Kidney tubule cell (primary cell): ENCODE measurements at regions not wholly inside any gene's neighbourhood (a gene's known extent, or its start where the extent isn't known, plus 50 kb on each side); places are given as distances from the start of the nearest gene placed in this dataset.

Experiments used
- DNase-seq: peaks from one replicate; pipeline ENCODE4 v3.0.0-alpha.2; 2018; ENCODE audit warnings: low spot score

GRCh38 chr5:18043344-18043743, 409.1 kb downstream of the TAF11L14 start:
- DNase-seq, result no peak

DNA sequence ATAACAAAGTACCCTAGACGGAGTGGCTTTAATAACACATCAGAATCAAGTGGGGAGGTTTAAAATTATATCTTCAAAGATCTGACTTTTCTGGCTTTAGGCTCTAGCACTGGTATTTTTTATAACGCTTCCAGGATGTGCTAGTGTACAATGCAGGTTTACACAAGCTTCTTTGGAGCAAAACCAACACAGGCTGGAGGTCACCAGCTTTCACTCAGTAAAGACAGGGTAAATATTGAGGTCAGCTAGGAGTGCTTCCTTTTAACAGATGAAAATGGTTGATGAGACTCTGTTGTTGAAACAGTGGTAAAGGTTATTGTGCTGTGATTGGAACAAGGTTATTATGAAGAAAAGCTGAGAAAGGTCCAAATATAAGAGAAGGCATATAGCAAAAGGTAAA, 414.2 kb downstream of the TAF11L14 start:
- DNase-seq, result no peak

DNA sequence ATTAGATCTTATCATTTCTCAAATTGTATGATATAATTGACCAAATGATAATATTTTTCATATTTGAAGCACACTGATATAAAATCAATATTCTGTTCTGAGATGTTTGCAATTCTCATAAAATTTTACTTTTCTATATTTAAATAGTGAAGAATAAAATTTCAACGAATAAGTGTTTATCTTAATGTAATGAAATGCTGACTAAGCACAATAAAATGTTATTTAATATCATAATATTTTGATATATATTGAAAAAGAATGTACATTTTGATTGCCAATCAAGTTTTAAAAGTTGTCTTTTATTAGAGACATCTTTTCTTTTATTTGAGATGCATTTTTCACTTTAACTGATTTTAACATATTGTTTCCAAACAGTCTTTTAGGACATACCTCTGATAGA, 416.1 kb downstream of the TAF11L14 start:
- DNase-seq, result no peak

GRCh38 chr5:18050776-18051175, 416.5 kb downstream of the TAF11L14 start:
- no peak for DNase-seq

- DNase-seq, result no peak
These were observed 417.7 kb downstream of the TAF11L14 start for GRCh38 chr5:18051953-18052352.

DNA sequence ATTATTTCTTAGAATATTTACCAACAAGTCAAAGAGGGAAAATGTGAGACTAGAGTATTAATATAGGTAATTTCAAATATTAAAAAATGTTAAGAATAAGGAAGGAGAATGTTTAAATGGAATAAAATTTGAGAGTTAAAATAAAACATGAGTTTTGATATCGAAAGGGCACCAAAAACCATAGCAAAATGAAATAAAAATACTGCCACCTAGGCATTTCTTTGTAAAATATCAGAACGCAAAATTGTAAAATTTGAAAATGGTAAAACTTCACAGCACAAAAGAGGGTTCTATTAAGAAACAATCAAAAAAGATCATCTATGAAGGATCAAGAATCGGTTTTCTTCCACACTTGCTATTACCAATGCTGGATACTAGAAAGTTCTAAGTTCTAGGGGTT, 418.3 kb downstream of the TAF11L14 start:
- DNase-seq, result no peak

DNA sequence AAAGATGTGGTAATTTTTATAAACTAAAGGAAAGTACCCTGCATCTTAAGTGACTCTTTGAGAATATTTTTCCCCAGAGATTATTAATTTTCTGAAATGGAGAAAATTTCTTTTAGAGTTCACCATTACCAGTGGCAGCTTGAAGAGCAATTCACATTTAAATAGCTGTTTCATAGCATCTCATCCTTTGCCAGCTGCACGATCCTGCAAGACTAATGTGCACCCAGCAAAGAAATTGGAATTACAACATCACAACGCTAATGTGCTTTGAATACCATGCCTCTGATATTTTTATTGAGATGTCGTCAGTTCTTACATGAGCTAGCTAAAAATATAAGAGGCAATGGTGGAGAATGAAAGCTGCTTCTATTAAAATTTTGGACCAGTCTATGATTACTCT, 423.5 kb downstream of the TAF11L14 start:
- no peak for DNase-seq

- DNase-seq, result no peak
These were observed 433.4 kb downstream of the TAF11L14 start for GRCh38 chr5:18067615-18068014.

- no peak for DNase-seq
These were observed 434.6 kb downstream of the TAF11L14 start for GRCh38 chr5:18068826-18069225.

- DNase-seq, result no peak
These were observed 435.5 kb downstream of the TAF11L14 start for GRCh38 chr5:18069790-18070189.

GRCh38 chr5:18072600-18072999, 438.3 kb downstream of the TAF11L14 start:
- DNase-seq, result no peak

- DNase-seq, result no peak
These were observed 440.7 kb downstream of the TAF11L14 start for GRCh38 chr5:18074961-18075360.

GRCh38 chr5:18078157-18078556, 443.9 kb downstream of the TAF11L14 start:
- DNase-seq, result no peak

DNA sequence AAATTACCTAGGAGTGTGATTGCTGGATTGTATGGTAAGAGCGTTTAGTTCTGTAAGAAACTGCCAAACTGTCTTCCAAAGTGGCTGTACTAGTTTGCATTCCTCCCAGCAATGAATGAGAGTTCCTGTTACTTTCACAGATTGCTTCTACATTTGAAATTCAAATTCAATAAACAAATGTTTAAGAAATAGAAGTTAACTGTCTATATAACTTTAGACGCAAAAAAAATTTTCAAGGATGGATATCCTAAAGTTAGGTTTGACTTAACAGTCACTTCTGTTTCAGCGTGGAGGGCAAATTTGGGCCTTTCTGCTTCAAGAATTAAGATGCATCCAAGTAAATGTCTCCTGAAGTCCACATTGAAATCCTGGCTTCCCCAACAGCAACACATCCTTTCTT, 445.6 kb downstream of the TAF11L14 start:
- DNase-seq, result no peak

DNA sequence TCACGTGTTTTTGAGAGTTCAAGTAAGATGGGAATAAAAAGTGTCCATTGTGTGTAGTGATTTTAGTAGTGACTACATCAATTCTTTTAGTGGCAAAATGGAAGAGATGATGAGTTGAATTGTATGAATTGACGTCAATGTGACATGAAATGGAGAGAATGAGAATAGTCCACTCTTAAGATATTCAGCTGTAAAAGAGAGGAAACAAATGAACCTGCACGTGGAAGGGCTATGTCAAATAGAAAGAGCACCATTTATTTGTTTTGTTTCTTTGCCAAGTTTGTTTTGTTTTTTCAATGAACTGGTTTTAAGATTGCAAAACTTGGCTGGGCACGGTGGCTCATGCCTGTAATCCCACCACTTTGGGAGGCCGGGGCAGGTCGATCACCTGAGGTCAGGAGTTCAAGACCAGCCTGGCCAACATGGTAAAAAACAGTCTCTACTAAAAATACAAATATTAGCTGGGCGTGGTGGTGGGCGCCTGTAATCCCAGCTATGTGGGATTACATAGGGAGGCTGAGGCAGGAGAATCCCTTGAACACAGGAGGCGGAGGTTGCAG, 453.8 kb downstream of the TAF11L14 start:
- DNase-seq, result no peak

DNA sequence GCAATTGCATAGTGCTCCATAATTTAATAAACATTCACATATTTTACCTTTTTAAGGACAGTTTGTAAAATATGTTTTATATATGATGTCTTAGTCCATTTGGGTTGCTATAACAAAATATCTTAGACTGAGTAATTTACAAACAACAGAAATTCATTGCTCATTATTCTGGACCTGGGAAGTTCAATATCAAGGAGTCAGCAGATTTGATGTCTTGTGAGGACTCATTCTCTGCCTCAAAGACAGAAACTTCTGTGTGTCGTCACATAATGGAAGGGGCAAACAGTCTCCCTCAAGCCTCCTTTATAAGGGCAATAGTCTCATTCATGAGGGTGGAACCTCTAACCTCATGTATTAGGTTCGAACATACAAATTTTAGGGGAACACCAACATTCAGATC, 455.9 kb downstream of the TAF11L14 start:
- no peak for DNase-seq

GRCh38 chr5:18091142-18091541, 456.9 kb downstream of the TAF11L14 start:
- no peak for DNase-seq

- DNase-seq, result no peak
These were observed 457.5 kb downstream of the TAF11L14 start for GRCh38 chr5:18091758-18092157.

- no peak for DNase-seq
These were observed 460.8 kb downstream of the TAF11L14 start for GRCh38 chr5:18095061-18095460.

DNA sequence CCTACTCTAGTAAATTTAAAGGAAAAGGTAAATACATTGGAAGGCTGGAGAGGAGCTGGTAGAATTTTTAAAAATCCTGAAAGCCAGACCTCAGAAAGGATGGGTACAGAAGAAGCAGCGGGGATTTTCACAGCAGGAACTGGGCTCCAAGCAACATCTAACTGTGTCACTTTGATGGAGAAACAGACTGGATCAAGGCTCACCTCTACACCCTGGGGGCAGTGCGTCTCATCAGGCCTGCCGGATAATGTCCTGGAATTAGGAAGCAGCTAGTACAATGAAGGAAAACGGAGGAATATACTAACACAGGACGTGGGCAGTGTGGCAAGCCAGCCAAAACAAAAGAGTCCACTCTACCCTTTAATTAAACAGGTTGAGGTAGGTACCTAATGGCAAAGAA, 463.6 kb downstream of the TAF11L14 start:
- no peak for DNase-seq

- DNase-seq, result no peak
These were observed 464.4 kb downstream of the TAF11L14 start for GRCh38 chr5:18098691-18099090.

GRCh38 chr5:18099261-18099660, 465.0 kb downstream of the TAF11L14 start:
- no peak for DNase-seq

GRCh38 chr5:18101532-18101931, 467.3 kb downstream of the TAF11L14 start:
- DNase-seq, result no peak

- DNase-seq, result no peak
These were observed 468.5 kb downstream of the TAF11L14 start for GRCh38 chr5:18102733-18103132.

DNA sequence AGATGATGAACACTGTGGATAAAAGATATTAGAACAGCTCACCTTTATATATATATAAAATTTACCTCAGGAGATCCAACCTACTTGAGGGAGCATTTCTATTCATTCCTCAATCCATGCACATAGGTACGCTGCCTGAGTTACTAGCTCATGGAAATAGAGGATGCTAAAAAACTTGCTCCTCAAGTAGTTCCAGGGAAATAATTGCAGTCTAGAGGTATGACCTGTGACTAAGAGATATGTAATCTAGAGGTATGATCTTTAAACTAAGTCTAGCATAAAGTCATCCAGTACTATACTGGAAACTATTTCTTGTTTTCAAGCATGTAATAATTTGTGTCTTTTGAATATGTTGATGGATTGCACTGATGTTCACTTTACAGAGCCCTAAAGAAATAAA, 471.2 kb downstream of the TAF11L14 start:
- DNase-seq, result no peak
